DMS153 treated with DMSO at 0.1 percent for 48 hours (cell line): ENCODE measurements at regions not wholly inside any gene's neighbourhood (a gene's known extent, or its start where the extent isn't known, plus 50 kb on each side); places are given as distances from the start of the nearest gene placed in this dataset.

Experiments
- DNase-seq: peaks from one replicate; lab custom pipeline; 2025; ENCODE audit not compliant: unreplicated experiment; lab: John Stamatoyannopoulos, UW

GRCh38 chr10:128902031-128902710, 564.9 kb upstream of the MGMT start:
- no peak for DNase-seq

- no peak for DNase-seq
These were observed 559.7 kb upstream of the MGMT start for GRCh38 chr10:128907155-128907941.

- no peak for DNase-seq
These were observed 558.9 kb upstream of the MGMT start for GRCh38 chr10:128908099-128908498.

- DNase-seq = no peak
These were observed 558.5 kb upstream of the MGMT start for GRCh38 chr10:128908499-128908898.

- DNase-seq = no peak
These were observed 554.3 kb upstream of the MGMT start for GRCh38 chr10:128912568-128913311.

- DNase-seq = no peak
These were observed 552.4 kb upstream of the MGMT start for GRCh38 chr10:128914681-128915080.

- DNase-seq = no peak
These were observed 551.4 kb upstream of the MGMT start for GRCh38 chr10:128915630-128916029.

- DNase-seq = no peak
These were observed 550.7 kb upstream of the MGMT start for GRCh38 chr10:128916383-128916782.

- no peak for DNase-seq
These were observed 545.5 kb upstream of the MGMT start for GRCh38 chr10:128921389-128922022.

- DNase-seq = no peak
These were observed 544.9 kb upstream of the MGMT start for GRCh38 chr10:128922172-128922571.

- DNase-seq = no peak
These were observed 544.3 kb upstream of the MGMT start for GRCh38 chr10:128922619-128923196.

GRCh38 chr10:128924918-128925317, 542.1 kb upstream of the MGMT start:
- no peak for DNase-seq

GRCh38 chr10:128926711-128927110, 540.3 kb upstream of the MGMT start:
- no peak for DNase-seq

- peak; percentile 4 for DNase-seq
These were observed 539.4 kb upstream of the MGMT start for GRCh38 chr10:128927497-128928161.

- DNase-seq = no peak
These were observed 538.7 kb upstream of the MGMT start for GRCh38 chr10:128928231-128928836.

- DNase-seq = no peak
These were observed 537.9 kb upstream of the MGMT start for GRCh38 chr10:128929131-128929530.

GRCh38 chr10:128929767-128930166, 537.3 kb upstream of the MGMT start:
- no peak for DNase-seq

GRCh38 chr10:128930515-128930914, 536.5 kb upstream of the MGMT start:
- no peak for DNase-seq

GRCh38 chr10:128932071-128932820, 534.8 kb upstream of the MGMT start:
- no peak for DNase-seq
